ENCODE measurements at regions not wholly inside any gene's neighbourhood (a gene's known extent, or its start where the extent isn't known, plus 50 kb on each side); places are given as distances from the start of the nearest gene placed in this dataset.

DNA sequence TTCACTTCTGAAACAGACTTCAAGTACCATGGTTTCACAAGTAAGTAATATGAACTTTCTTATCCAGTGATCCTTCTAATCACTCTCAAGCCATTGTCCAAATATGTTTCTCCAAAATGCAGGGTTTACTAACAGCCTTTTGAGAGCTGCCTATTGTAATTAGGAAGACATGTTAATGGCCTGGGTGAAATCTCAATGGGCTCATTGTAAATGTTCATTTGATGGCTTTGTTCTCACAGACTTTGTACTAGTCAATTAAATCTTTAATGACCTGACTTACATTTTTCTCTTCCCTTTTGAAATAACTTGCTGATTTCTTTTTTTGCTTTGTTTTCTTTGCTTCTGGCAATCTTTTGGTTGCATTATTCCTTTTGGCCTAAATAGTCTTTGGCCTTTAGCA is 444.8 kb downstream of the LIG4 start:
- Histone ChIP-seq H3K4me3 (no peak overlapping the region), H3K9me3 (no peaks in the 10 kb centered on the region), H3K27ac (no peak overlapping the region), H3K36me3 (no peaks in the 10 kb centered on the region), H3K4me1 (ENCODE audit: control insufficient read depth in 1 of 2, low read depth in 2 of 2) (no peaks in the 10 kb centered on the region), H3K27me3 (replicated peaks; ENCODE audit: insufficient read depth) (no peaks in the 10 kb centered on the region)
- DNase-seq (ENCODE audit: low spot score) (no peak), ATAC-seq (ENCODE audit: insufficient number of reproducible peaks, low FRiP score, low read depth) (no peak)
- TF ChIP-seq, protein P1, sequence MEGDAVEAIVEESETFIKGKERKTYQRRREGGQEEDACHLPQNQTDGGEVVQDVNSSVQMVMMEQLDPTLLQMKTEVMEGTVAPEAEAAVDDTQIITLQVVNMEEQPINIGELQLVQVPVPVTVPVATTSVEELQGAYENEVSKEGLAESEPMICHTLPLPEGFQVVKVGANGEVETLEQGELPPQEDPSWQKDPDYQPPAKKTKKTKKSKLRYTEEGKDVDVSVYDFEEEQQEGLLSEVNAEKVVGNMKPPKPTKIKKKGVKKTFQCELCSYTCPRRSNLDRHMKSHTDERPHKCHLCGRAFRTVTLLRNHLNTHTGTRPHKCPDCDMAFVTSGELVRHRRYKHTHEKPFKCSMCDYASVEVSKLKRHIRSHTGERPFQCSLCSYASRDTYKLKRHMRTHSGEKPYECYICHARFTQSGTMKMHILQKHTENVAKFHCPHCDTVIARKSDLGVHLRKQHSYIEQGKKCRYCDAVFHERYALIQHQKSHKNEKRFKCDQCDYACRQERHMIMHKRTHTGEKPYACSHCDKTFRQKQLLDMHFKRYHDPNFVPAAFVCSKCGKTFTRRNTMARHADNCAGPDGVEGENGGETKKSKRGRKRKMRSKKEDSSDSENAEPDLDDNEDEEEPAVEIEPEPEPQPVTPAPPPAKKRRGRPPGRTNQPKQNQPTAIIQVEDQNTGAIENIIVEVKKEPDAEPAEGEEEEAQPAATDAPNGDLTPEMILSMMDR (IDR thresholded peaks at IDR 0.05): no peak

DNA sequence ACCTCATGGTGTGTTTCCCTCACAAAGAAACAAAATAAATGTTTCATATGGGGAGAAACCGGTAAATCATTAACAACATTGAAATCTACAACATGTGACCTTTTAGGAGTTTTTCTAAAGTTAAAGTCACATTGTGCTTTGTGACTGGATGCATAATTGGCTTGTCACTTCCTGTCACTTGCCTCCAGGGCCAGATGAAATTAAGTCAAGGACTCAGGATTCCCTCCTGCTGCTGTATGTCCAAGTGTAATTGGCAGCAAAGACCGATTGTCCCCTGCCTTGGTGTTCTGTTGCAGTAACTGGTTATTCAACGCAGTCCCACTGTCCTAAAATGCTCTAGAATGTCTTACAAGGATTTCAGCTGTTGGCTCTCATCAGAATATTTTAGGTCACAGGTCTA is 448.2 kb downstream of the LIG4 start:
- no peaks in the 10 kb centered on the region for H3K27me3 ChIP-seq (replicated peaks; ENCODE audit: insufficient read depth)
- no peak for DNase-seq (ENCODE audit: low spot score)
- H3K27ac ChIP-seq: no peak overlapping the region
- no peak overlapping the region for H3K4me3 ChIP-seq
- no peak for ATAC-seq (ENCODE audit: insufficient number of reproducible peaks, low FRiP score, low read depth)
- no peaks in the 10 kb centered on the region for H3K4me1 ChIP-seq (ENCODE audit: control insufficient read depth in 1 of 2, low read depth in 2 of 2)
- H3K9me3 ChIP-seq: no peaks in the 10 kb centered on the region
- H3K36me3 ChIP-seq: no peaks in the 10 kb centered on the region
- TF ChIP-seq, protein P1 (IDR thresholded peaks at IDR 0.05): no peak

DNA sequence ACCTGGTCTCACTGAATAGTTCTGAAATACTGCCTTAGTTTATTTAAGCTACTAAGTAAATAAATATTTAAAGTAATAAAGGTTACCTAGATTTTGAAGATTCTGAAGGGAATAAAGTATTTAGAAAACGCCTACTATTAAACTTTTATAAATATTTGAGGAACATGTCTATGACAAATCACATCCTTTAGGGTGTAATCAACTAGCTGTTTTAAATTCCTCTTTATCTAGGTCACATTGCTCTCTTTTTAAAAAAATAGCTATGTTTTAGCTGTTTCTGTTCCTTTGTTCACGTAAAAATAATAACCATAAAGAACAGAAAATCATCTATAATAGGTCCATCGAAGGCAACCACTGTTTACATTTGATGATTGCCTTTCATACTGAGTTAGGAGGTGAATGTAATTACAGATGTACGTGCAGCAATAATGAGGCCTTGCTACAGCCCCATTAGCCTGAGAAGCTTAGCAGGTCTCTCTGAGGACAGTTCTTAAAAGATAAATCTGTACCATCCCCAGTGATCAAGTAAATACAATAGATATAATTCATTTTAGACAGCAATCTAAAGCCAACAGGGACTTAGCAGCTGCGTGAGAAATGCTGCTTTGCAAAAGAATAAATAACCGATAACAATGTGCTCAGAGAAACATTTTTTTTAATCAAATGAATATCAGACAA is 449.5 kb downstream of the LIG4 start:
- ATAC-seq (ENCODE audit: insufficient number of reproducible peaks, low FRiP score, low read depth) (no peak), DNase-seq (ENCODE audit: low spot score) (no peak)
- Histone ChIP-seq H3K36me3 (no peaks in the 10 kb centered on the region), H3K9me3 (no peaks in the 10 kb centered on the region), H3K4me1 (ENCODE audit: control insufficient read depth in 1 of 2, low read depth in 2 of 2) (no peaks in the 10 kb centered on the region), H3K27ac (no peak overlapping the region), H3K27me3 (replicated peaks; ENCODE audit: insufficient read depth) (no peaks in the 10 kb centered on the region), H3K4me3 (no peak overlapping the region)
- TF ChIP-seq, protein P1 (IDR thresholded peaks at IDR 0.05): no peak

DNA sequence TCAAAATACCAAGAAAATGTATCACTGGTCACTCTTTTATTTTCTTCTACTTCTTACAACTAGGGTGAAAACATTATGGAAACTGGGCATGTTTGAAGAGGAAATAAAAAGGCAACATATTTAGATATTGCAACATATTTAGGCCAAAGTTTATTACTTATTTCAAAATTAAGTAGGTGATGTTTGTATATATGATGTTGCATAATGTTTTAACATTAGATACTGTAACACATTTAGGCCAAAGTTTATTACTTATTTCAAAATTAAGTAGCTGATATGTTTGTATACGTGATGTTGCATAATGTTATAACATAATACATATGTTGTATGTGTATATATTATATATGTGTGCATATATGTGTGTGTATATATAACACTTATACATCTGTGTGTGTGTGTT is 451.3 kb downstream of the LIG4 start:
- Histone ChIP-seq H3K36me3 (no peaks in the 10 kb centered on the region), H3K4me1 (ENCODE audit: control insufficient read depth in 1 of 2, low read depth in 2 of 2) (no peaks in the 10 kb centered on the region), H3K27ac (no peak overlapping the region), H3K4me3 (no peak overlapping the region), H3K9me3 (no peaks in the 10 kb centered on the region), H3K27me3 (replicated peaks; ENCODE audit: insufficient read depth) (no peaks in the 10 kb centered on the region)
- DNase-seq (ENCODE audit: low spot score) (no peak), ATAC-seq (ENCODE audit: insufficient number of reproducible peaks, low FRiP score, low read depth) (no peak)
- TF ChIP-seq, protein P1 (IDR thresholded peaks at IDR 0.05): no peak

DNA sequence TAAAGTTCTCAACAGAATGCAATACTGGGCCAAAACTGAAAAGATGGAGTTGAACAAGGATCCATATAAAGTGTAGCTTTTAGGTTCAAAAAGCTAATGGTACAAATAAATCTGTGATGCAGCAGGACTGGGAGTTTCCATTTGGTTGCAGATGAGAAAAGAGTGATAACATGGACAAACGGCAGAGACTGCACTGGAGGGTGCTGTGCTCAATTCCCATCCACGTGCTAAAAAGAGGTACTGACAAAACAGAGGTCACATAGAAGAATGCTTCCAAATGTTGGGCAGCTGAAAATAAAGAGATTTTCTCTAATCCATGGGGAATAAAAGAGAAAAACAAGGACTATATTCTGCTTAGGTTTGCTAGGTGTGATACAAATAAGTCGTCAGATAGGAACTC is 461.6 kb downstream of the LIG4 start:
- ATAC-seq (ENCODE audit: insufficient number of reproducible peaks, low FRiP score, low read depth) (no peak), DNase-seq (ENCODE audit: low spot score) (no peak)
- H3K27me3 ChIP-seq (replicated peaks; ENCODE audit: insufficient read depth): no peaks in the 10 kb centered on the region
- TF ChIP-seq, protein P1 (IDR thresholded peaks at IDR 0.05): no peak
- H3K9me3 ChIP-seq: no peaks in the 10 kb centered on the region
- no peak overlapping the region for H3K4me3 ChIP-seq
- no peak overlapping the region for H3K27ac ChIP-seq
- H3K4me1 ChIP-seq (ENCODE audit: control insufficient read depth in 1 of 2, low read depth in 2 of 2): no peaks in the 10 kb centered on the region
- H3K36me3 ChIP-seq: no peaks in the 10 kb centered on the region
